Muscle layer of colon (tissue), 2 donors: ENCODE measurements at regions not wholly inside any gene's neighbourhood (a gene's known extent, or its start where the extent isn't known, plus 50 kb on each side); places are given as distances from the start of the nearest gene placed in this dataset.

Experiments
- H3K27ac ChIP-seq: one replicate; pipeline ENCODE4 v1.7.0; 2013; ENCODE audit warnings: low read depth, mild to moderate bottlenecking, low read length, moderate library complexity
- H3K27me3 ChIP-seq, 2 donors: one replicate each; pipeline ENCODE4 v1.7.0; 2013; ENCODE audit warnings: low read length in 2 of 2, mild to moderate bottlenecking in 2 of 2; ENCODE audit not compliant: insufficient read depth in 2 of 2, control insufficient read depth in 1 of 2
- H3K36me3 ChIP-seq: one replicate; pipeline ENCODE4 v1.7.0; 2013; ENCODE audit warnings: mild to moderate bottlenecking, low read length; ENCODE audit not compliant: insufficient read depth
- H3K4me1 ChIP-seq: one replicate; pipeline ENCODE4 v1.7.0; 2013; ENCODE audit warnings: mild to moderate bottlenecking, low read length; ENCODE audit not compliant: insufficient read depth
- H3K4me3 ChIP-seq, 2 donors: one replicate each; pipeline ENCODE4 v1.7.0; 2013; ENCODE audit warnings: low read length in 2 of 2, low read depth in 1 of 2, mild to moderate bottlenecking in 1 of 2, moderate library complexity in 1 of 2
- H3K9ac ChIP-seq: one replicate; pipeline ENCODE4 v1.7.0; 2013; ENCODE audit warnings: low read length
- H3K9me3 ChIP-seq: one replicate; pipeline ENCODE4 v1.7.0; 2013; ENCODE audit warnings: mild to moderate bottlenecking, low read length
- donor health status: abdominal sarcoma.
- donor health status: Adenocarcinoma of cecum.

GRCh38 chr10:6305401-6306321 lies 102.9 kb downstream of the PFKFB3 start:
- no peak overlapping the region for H3K27ac ChIP-seq
- no peak overlapping the region for H3K9ac ChIP-seq
- H3K36me3 ChIP-seq: no peaks in the 10 kb centered on the region
- no peaks in the 10 kb centered on the region for H3K4me1 ChIP-seq
- H3K9me3 ChIP-seq: no peaks in the 10 kb centered on the region
- no peaks in the 10 kb centered on the region for H3K27me3 ChIP-seq
- H3K4me3 ChIP-seq: no peak overlapping the region

GRCh38 chr10:6306917-6307316 lies 104.2 kb downstream of the PFKFB3 start:
- no peak overlapping the region for H3K27ac ChIP-seq
- no peaks in the 10 kb centered on the region for H3K36me3 ChIP-seq
- no peaks in the 10 kb centered on the region for H3K4me1 ChIP-seq
- no peaks in the 10 kb centered on the region for H3K9me3 ChIP-seq
- H3K4me3 ChIP-seq: no peak overlapping the region
- H3K9ac ChIP-seq: no peak overlapping the region
- no peaks in the 10 kb centered on the region for H3K27me3 ChIP-seq

GRCh38 chr10:6309816-6310215 lies 107.1 kb downstream of the PFKFB3 start:
- Histone ChIP-seq H3K4me3 (no peak overlapping the region), H3K27ac (no peak overlapping the region), H3K36me3 (no peaks in the 10 kb centered on the region), H3K9ac (no peak overlapping the region), H3K9me3 (no peaks in the 10 kb centered on the region), H3K27me3 (no peaks in the 10 kb centered on the region), H3K4me1 (no peaks in the 10 kb centered on the region)

GRCh38 chr10:6310977-6311376 lies 108.2 kb downstream of the PFKFB3 start:
- no peak overlapping the region for H3K4me3 ChIP-seq
- H3K4me1 ChIP-seq: no peaks in the 10 kb centered on the region
- no peak overlapping the region for H3K27ac ChIP-seq
- no peaks in the 10 kb centered on the region for H3K36me3 ChIP-seq
- no peaks in the 10 kb centered on the region for H3K27me3 ChIP-seq
- no peak overlapping the region for H3K9ac ChIP-seq
- H3K9me3 ChIP-seq: no peaks in the 10 kb centered on the region

GRCh38 chr10:6311700-6312330 lies 109.1 kb downstream of the PFKFB3 start:
- Histone ChIP-seq H3K4me3 (no peak overlapping the region), H3K36me3 (no peaks in the 10 kb centered on the region)

GRCh38 chr10:6312636-6313035 lies 109.9 kb downstream of the PFKFB3 start:
- Histone ChIP-seq H3K4me1 (no peaks in the 10 kb centered on the region), H3K36me3 (no peaks in the 10 kb centered on the region), H3K4me3 (no peak overlapping the region), H3K9me3 (no peaks in the 10 kb centered on the region), H3K27me3 (no peaks in the 10 kb centered on the region), H3K27ac (no peak overlapping the region), H3K9ac (no peak overlapping the region)

More at GRCh38 chr10:6311700-6312330, 109.1 kb downstream of the PFKFB3 start:
- Histone ChIP-seq H3K4me1 (no peaks in the 10 kb centered on the region), H3K9ac (no peak overlapping the region), H3K27ac (no peak overlapping the region), H3K9me3 (no peaks in the 10 kb centered on the region), H3K27me3 (no peaks in the 10 kb centered on the region)

- Histone ChIP-seq H3K9me3 (no peaks in the 10 kb centered on the region), H3K36me3 (no peaks in the 10 kb centered on the region), H3K27me3 (no peaks in the 10 kb centered on the region), H3K27ac (no peak overlapping the region), H3K9ac (no peak overlapping the region), H3K4me3 (no peak overlapping the region), H3K4me1 (no peaks in the 10 kb centered on the region)
Observed at GRCh38 chr10:6313111-6313895, 110.6 kb downstream of the PFKFB3 start.

- no peaks in the 10 kb centered on the region for H3K4me1 ChIP-seq
- H3K27me3 ChIP-seq: no peaks in the 10 kb centered on the region
- H3K27ac ChIP-seq: no peak overlapping the region
- no peak overlapping the region for H3K9ac ChIP-seq
- H3K9me3 ChIP-seq: no peaks in the 10 kb centered on the region
- H3K36me3 ChIP-seq: no peaks in the 10 kb centered on the region
- no peak overlapping the region for H3K4me3 ChIP-seq
Observed at GRCh38 chr10:6314620-6315205, 112.0 kb downstream of the PFKFB3 start.

GRCh38 chr10:6319119-6319518 lies 116.4 kb downstream of the PFKFB3 start:
- H3K27me3 ChIP-seq: no peaks in the 10 kb centered on the region
- no peak overlapping the region for H3K27ac ChIP-seq
- H3K4me3 ChIP-seq: no peak overlapping the region
- H3K9ac ChIP-seq: no peak overlapping the region
- no peaks in the 10 kb centered on the region for H3K4me1 ChIP-seq
- no peaks in the 10 kb centered on the region for H3K9me3 ChIP-seq
- H3K36me3 ChIP-seq: no peaks in the 10 kb centered on the region

GRCh38 chr10:6320320-6321010 lies 117.7 kb downstream of the PFKFB3 start:
- H3K4me3 ChIP-seq: no peak overlapping the region
- no peaks in the 10 kb centered on the region for H3K9me3 ChIP-seq
- H3K4me1 ChIP-seq: no peaks in the 10 kb centered on the region
- no peak overlapping the region for H3K27ac ChIP-seq
- no peak overlapping the region for H3K9ac ChIP-seq
- H3K36me3 ChIP-seq: no peaks in the 10 kb centered on the region
- no peaks in the 10 kb centered on the region for H3K27me3 ChIP-seq
